GM06990 (cell line): ENCODE measurements at regions not wholly inside any gene's neighbourhood (a gene's known extent, or its start where the extent isn't known, plus 50 kb on each side); places are given as distances from the start of the nearest gene placed in this dataset.

ENCODE experiments used
- DNase-seq: peaks from one replicate; pipeline ENCODE4 v3.0.0-alpha.2; 2011; ENCODE audit not compliant: insufficient read length; ENCODE audit errors: extremely low read depth
- H3K27me3 ChIP-seq: replicated peaks from 2 replicates; pipeline ENCODE4 v1.6.0; 2011; ENCODE audit warnings: low read length; ENCODE audit not compliant: control insufficient read depth, insufficient read depth
- H3K36me3 ChIP-seq: 2 replicates; pipeline ENCODE4 v1.5.1; 2011; ENCODE audit warnings: low read length; ENCODE audit not compliant: control insufficient read depth, insufficient read depth
- H3K4me3 ChIP-seq: replicated peaks from 2 replicates; pipeline ENCODE4 v1.5.1; 2011; ENCODE audit warnings: low read depth, mild to moderate bottlenecking, control low read depth, low read length
- CTCF ChIP-seq: IDR thresholded peaks from 2 replicates; pipeline ENCODE4 v1.5.1; 2011; ENCODE audit warnings: low read length, control low read depth, mild to moderate bottlenecking, inconsistent platforms; ENCODE audit not compliant: insufficient read depth, poor library complexity, severe bottlenecking

DNA sequence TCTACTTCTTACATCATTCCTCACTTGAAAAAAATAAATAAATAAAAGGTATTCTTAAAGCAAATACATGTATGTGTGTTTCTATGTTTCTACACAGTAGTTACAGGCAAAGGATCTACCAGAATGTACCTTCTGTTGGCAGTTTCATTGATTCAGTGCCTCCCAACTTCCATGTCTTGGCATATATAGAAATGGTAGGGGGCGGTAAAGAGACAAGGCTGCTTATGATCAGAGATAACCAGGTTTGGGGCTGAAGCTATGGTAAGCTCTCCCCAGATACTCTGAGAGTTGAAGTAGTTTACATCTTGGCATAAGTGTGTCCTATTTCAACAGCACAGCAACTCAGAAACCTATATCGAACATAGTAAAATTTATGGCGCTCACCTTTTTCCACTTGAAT is 1075.4 kb upstream of the C9orf72 start:
- DNase-seq, result no peak

DNA sequence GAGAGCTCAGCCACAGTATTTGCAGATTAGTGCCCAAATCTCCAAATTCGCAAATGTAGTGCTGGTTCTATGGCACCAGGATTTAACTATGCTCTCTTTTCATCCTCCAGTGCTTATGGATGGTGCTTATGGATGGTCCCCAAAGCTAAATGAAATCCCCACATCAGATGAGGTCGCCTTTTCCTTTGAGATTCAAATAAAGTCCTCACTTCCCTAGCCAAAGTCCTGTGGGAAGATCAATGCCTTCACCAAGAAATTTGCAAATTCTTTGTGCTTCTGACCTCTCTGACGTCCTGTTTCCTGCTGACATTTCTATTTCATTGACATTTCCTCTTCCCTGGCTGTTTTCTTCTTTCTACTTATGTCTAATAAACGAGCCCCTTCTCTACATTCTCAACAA is 1077.0 kb upstream of the C9orf72 start:
- no peak overlapping the region for H3K4me3 ChIP-seq
- no peak for DNase-seq
- TF ChIP-seq CTCF, result no peak

More for the DNA sequence above, 1075.4 kb upstream of the C9orf72 start:
- TF ChIP-seq CTCF, result no peak
- no peaks in the 10 kb centered on the region for H3K27me3 ChIP-seq
- no peak overlapping the region for H3K4me3 ChIP-seq
- no peaks in the 10 kb centered on the region for H3K36me3 ChIP-seq

GRCh38 chr9:28651050-28651722 is 1077.9 kb upstream of the C9orf72 start:
- H3K27me3 ChIP-seq, result no peaks in the 10 kb centered on the region
- TF ChIP-seq CTCF, result no peak
- DNase-seq, result no peak
- no peak overlapping the region for H3K4me3 ChIP-seq
- no peaks in the 10 kb centered on the region for H3K36me3 ChIP-seq

More for the DNA sequence above, 1077.0 kb upstream of the C9orf72 start:
- no peaks in the 10 kb centered on the region for H3K36me3 ChIP-seq
- no peaks in the 10 kb centered on the region for H3K27me3 ChIP-seq

GRCh38 chr9:28653216-28653615 is 1079.9 kb upstream of the C9orf72 start:
- no peaks in the 10 kb centered on the region for H3K36me3 ChIP-seq
- H3K27me3 ChIP-seq, result no peaks in the 10 kb centered on the region
- no peak for DNase-seq
- TF ChIP-seq CTCF, result no peak
- no peak overlapping the region for H3K4me3 ChIP-seq

DNA sequence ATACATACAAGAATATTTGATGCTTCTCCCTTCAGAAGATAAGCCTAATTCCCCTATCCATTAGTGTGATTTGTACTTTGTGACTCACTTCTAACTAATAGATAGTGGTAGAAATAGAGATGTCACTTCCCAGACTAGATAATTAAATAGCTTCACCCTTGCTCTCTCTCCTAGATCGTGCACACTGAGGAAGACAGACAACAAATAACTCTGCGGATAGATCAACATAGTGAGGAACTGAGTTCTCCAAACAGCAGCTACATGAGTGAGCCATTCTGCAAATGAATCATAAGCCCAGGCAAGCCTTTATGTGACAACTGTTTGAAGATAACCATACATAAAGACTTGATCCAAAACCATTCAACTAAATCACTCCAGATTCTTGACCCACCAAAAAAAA is 1083.4 kb upstream of the C9orf72 start:
- no peak for DNase-seq
- Histone ChIP-seq H3K4me3 (no peak overlapping the region), H3K36me3 (no peaks in the 10 kb centered on the region), H3K27me3 (no peaks in the 10 kb centered on the region)
- TF ChIP-seq CTCF, result no peak

DNA sequence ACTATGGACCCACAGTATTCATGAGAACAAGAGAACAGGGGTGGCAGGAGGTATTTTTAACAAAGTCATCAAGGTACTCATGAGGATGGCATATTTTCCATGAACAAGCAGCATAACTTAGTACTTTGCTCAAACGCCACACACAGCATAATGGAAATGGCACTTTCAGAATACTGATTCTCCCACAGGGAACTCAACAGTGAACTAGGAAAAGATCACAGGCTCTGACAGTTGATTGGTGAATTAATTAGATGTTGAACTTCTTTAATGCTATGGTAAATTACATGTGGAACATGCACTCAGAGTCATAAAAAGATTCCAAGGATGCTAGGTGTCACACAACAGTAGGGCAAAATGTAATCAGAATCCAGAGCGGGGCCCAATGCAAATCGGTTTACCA is 1088.6 kb upstream of the C9orf72 start:
- no peaks in the 10 kb centered on the region for H3K36me3 ChIP-seq
- no peak for DNase-seq
- H3K4me3 ChIP-seq, result no peak overlapping the region
- no peaks in the 10 kb centered on the region for H3K27me3 ChIP-seq
- no peak for TF ChIP-seq CTCF
